ENCODE measurements at regions not wholly inside any gene's neighbourhood (a gene's known extent, or its start where the extent isn't known, plus 50 kb on each side); places are given as distances from the start of the nearest gene placed in this dataset.

DNA sequence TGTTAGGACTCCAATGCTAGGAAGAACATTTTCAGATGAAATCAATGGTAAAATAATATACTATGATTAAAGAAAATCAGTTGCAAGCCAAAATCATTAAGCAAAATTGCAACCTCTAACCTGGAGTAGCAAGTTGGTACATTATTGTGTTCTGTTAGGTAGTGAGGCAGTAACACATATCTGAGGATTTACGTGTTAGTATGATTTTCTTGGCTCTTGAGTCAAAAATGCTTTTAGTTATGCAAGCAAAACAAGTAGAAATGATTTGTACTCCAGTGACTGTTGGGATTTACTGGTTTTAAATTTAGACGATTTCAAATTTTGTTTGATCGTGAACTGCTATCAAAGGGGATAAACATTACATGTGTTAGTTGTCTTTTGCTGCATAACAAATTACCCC is 293.0 kb upstream of the BTBD3 start:
- H3K9me3 Mint-ChIP-seq = no peaks in the 10 kb centered on the region
- H3K27me3 Mint-ChIP-seq = no peaks in the 10 kb centered on the region
- no peak overlapping the region for H3K27ac Mint-ChIP-seq
- ChIA-PET CTCF (no interaction called here), POLR2A (no interaction called here)
- no peaks in the 10 kb centered on the region for H3K36me3 Mint-ChIP-seq (ENCODE audit: low read depth)
- no peak for DNase-seq
- ATAC-seq (ENCODE audit: low read depth) = no peak
- TF ChIP-seq, protein P1, sequence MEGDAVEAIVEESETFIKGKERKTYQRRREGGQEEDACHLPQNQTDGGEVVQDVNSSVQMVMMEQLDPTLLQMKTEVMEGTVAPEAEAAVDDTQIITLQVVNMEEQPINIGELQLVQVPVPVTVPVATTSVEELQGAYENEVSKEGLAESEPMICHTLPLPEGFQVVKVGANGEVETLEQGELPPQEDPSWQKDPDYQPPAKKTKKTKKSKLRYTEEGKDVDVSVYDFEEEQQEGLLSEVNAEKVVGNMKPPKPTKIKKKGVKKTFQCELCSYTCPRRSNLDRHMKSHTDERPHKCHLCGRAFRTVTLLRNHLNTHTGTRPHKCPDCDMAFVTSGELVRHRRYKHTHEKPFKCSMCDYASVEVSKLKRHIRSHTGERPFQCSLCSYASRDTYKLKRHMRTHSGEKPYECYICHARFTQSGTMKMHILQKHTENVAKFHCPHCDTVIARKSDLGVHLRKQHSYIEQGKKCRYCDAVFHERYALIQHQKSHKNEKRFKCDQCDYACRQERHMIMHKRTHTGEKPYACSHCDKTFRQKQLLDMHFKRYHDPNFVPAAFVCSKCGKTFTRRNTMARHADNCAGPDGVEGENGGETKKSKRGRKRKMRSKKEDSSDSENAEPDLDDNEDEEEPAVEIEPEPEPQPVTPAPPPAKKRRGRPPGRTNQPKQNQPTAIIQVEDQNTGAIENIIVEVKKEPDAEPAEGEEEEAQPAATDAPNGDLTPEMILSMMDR (IDR thresholded peaks at IDR 0.05) = no peak
- H3K4me1 Mint-ChIP-seq = no peaks in the 10 kb centered on the region
- no peak overlapping the region for H3K4me3 Mint-ChIP-seq
- intact Hi-C loops (cut with micrococcal nuclease) = no loop called here

DNA sequence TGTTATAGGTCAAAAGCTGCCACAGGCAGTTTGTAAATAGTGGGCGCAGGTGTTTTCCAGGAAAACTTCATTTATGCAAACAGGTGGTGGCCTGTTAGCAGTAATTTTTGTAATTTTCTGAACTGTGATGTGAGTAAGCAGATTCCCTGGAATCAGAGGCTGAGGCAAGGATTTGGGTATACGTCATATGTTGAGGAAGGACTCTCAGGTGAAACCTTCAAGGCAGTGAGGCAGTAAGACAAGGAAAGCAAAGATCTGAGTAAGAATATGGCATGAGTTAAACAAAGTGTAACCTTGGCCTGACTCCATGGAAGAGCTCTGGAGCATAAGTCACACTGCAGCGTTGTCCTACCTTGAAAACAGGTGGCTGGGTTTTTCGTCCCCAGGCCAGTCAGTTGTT is 291.1 kb upstream of the BTBD3 start:
- POLR2A ChIA-PET = no interaction called here
- intact Hi-C loops (cut with micrococcal nuclease) = no loop called here
- Mint-ChIP-seq H3K4me3 (no peak overlapping the region), H3K4me1 (no peaks in the 10 kb centered on the region), H3K27ac (no peak overlapping the region), H3K36me3 (ENCODE audit: low read depth) (no peaks in the 10 kb centered on the region), H3K27me3 (no peaks in the 10 kb centered on the region), H3K9me3 (no peaks in the 10 kb centered on the region)
- no peak for DNase-seq
- no peak for ATAC-seq (ENCODE audit: low read depth)
- CTCF ChIA-PET = no interaction called here
- TF ChIP-seq, protein P1 (IDR thresholded peaks at IDR 0.05) = no peak

DNA sequence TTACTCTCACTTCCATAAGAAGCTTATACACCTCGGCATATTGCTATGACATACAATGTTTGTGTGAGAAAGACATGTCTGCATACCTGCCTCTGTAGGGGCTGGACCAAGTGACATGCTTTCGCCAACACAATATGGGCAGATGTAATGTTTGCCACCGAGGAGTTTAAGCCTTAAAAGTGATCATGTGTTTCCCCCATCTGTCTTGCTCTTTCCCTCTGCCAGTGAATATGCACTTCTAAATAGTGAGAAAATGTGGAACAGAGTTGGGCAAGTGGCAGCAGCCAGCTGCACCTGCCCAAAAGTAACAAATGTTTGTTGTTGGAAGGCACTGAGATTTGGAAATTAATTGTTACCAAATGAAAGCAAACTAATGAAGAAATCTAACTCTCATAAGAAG is 274.8 kb upstream of the BTBD3 start:
- ATAC-seq (ENCODE audit: low read depth) = no peak
- Mint-ChIP-seq H3K27me3 (no peaks in the 10 kb centered on the region), H3K27ac (no peak overlapping the region), H3K9me3 (peaks cover 8% of the 10 kb centered on the region), H3K36me3 (ENCODE audit: low read depth) (no peaks in the 10 kb centered on the region), H3K4me3 (no peak overlapping the region), H3K4me1 (no peaks in the 10 kb centered on the region)
- TF ChIP-seq, protein P1 (IDR thresholded peaks at IDR 0.05) = no peak
- intact Hi-C loops (cut with micrococcal nuclease) = no loop called here
- ChIA-PET POLR2A (no interaction called here), CTCF (no interaction called here)
- no peak for DNase-seq

DNA sequence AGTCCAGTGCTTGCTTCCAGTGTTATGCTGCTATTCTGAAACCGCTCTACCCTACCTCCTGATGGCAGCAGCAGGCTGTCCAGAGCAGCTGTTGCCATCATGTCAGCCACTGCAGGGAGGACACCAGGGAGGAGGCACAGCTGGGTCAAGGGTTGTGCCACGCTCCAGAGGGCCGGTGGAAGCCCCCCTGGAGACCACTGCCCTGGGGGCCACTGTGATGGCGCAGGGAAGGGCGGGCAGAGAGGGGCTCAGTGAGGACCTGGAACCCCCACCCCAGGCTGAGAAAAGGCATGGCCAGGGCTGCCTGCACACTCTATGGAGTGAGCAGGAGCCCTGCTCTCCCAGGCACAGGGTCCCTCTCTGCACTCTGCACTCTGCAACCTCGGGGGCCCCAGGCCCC is 271.3 kb upstream of the BTBD3 start:
- Mint-ChIP-seq H3K4me1 (no peaks in the 10 kb centered on the region), H3K36me3 (ENCODE audit: low read depth) (no peaks in the 10 kb centered on the region), H3K4me3 (no peak overlapping the region), H3K27ac (no peak overlapping the region), H3K27me3 (no peaks in the 10 kb centered on the region), H3K9me3 (peaks cover 4% of the 10 kb centered on the region)
- DNase-seq (no peak), ATAC-seq (ENCODE audit: low read depth) (no peak)
- TF ChIP-seq, protein P1 (IDR thresholded peaks at IDR 0.05) = no peak
- intact Hi-C loops (cut with micrococcal nuclease) = no loop called here
- ChIA-PET CTCF (no interaction called here), POLR2A (no interaction called here)

DNA sequence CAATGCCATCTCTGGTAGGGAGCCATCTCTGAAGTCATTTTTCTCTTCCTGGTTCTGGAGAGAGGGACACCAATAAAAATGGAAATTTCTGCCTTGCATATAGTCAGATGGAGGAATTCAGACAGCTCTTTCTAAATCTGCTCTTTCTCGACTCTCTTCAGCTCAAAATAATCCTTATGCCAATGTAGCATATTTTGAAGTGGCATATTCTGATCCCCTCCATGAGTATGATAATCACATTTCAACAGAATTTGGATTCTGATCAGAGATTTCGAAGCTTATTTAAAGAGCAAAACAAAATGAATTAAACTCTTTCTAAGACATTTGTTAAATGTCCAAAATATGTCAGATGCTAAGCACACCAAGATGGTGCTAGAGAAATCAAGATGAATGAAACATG is 267.1 kb upstream of the BTBD3 start:
- H3K4me1 Mint-ChIP-seq = no peaks in the 10 kb centered on the region
- ChIA-PET POLR2A (no interaction called here), CTCF (no interaction called here)
- no peaks in the 10 kb centered on the region for H3K9me3 Mint-ChIP-seq
- DNase-seq = no peak
- ATAC-seq (ENCODE audit: low read depth) = no peak
- no peaks in the 10 kb centered on the region for H3K27me3 Mint-ChIP-seq
- intact Hi-C loops (cut with micrococcal nuclease) = no loop called here
- no peak overlapping the region for H3K4me3 Mint-ChIP-seq
- no peak overlapping the region for H3K27ac Mint-ChIP-seq
- TF ChIP-seq, protein P1 (IDR thresholded peaks at IDR 0.05) = no peak
- no peaks in the 10 kb centered on the region for H3K36me3 Mint-ChIP-seq (ENCODE audit: low read depth)

All from activated B cell treated with CpG ODN at 0.5 μM for 24 hours (primary cell).